ENCODE measurements at regions not wholly inside any gene's neighbourhood (a gene's known extent, or its start where the extent isn't known, plus 50 kb on each side); places are given as distances from the start of the nearest gene placed in this dataset.

DNA sequence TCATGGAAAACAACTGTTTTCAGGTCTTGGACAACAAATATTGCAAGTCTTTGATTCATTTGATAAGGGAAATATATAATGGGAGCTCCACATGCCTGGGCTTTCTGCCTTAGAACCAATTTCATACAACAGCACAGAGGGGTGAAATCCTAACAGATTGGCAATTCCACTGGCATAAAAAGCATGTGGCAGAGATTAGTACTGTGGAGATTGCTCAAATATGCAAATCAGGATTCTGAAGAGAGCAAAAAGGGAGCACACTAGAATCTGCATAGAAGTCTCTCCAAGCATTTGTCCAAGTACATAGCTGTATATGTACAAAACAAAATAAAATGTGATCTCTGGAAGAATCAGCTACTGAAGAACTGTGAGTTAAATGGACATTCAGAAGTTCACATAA lies 312.9 kb upstream of the SLITRK5 start:
- TF ChIP-seq, protein P1, sequence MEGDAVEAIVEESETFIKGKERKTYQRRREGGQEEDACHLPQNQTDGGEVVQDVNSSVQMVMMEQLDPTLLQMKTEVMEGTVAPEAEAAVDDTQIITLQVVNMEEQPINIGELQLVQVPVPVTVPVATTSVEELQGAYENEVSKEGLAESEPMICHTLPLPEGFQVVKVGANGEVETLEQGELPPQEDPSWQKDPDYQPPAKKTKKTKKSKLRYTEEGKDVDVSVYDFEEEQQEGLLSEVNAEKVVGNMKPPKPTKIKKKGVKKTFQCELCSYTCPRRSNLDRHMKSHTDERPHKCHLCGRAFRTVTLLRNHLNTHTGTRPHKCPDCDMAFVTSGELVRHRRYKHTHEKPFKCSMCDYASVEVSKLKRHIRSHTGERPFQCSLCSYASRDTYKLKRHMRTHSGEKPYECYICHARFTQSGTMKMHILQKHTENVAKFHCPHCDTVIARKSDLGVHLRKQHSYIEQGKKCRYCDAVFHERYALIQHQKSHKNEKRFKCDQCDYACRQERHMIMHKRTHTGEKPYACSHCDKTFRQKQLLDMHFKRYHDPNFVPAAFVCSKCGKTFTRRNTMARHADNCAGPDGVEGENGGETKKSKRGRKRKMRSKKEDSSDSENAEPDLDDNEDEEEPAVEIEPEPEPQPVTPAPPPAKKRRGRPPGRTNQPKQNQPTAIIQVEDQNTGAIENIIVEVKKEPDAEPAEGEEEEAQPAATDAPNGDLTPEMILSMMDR (IDR thresholded peaks at IDR 0.05): no peak
- no peak for TF ChIP-seq ZFX (IDR thresholded peaks at IDR 0.05; ENCODE audit: borderline replicate concordance)

Data from 22Rv1 (cell line).